ENCODE measurements at regions not wholly inside any gene's neighbourhood (a gene's known extent, or its start where the extent isn't known, plus 50 kb on each side); places are given as distances from the start of the nearest gene placed in this dataset.

- TF ChIP-seq CTCF (IDR thresholded peaks at IDR 0.05; ENCODE audit: borderline replicate concordance, extremely low read depth, low read length, poor library complexity, severe bottlenecking) (peak; percentile 42), EZH2 (IDR thresholded peaks at IDR 0.05; ENCODE audit: borderline replicate concordance, low read depth, low read length, severe bottlenecking) (no peak)
- H3K27me3 ChIP-seq (ENCODE audit: insufficient read depth, low read length, poor library complexity), result no peaks in the 10 kb centered on the region
- H4K20me1 ChIP-seq (ENCODE audit: insufficient read depth, low read length), result no peaks in the 10 kb centered on the region
- H3K79me2 ChIP-seq (ENCODE audit: insufficient read depth, low read length), result no peaks in the 10 kb centered on the region
- no peak overlapping the region for H3K4me3 ChIP-seq (ENCODE audit: low read depth in 1 of 2, low read length in 2 of 2)
- no peak overlapping the region for H3K27ac ChIP-seq (ENCODE audit: low read length)
- no peak overlapping the region for H3K4me2 ChIP-seq (ENCODE audit: insufficient read depth, low read length)
- H2AFZ ChIP-seq (ENCODE audit: low read depth, low read length), result no peak overlapping the region
- no peaks in the 10 kb centered on the region for H3K36me3 ChIP-seq (ENCODE audit: insufficient read depth, low read length)
- DNase-seq, result no peak
- no peaks in the 10 kb centered on the region for H3K9me3 ChIP-seq (ENCODE audit: insufficient read depth, low read length, severe bottlenecking)
- H3K9ac ChIP-seq (ENCODE audit: low read depth, low read length), result no peak overlapping the region
- ATAC-seq (ENCODE audit: insufficient read depth, low read depth), result no peak
- H3K4me1 ChIP-seq (ENCODE audit: insufficient read depth, low read length), result no peaks in the 10 kb centered on the region
Observed at GRCh38 chr2:209331291-209331844, 92.5 kb upstream of the MAP2 start.

GRCh38 chr2:209334188-209335017 is 89.4 kb upstream of the MAP2 start:
- no peaks in the 10 kb centered on the region for H3K9me3 ChIP-seq (ENCODE audit: insufficient read depth, low read length, severe bottlenecking)
- H4K20me1 ChIP-seq (ENCODE audit: insufficient read depth, low read length), result no peaks in the 10 kb centered on the region
- no peaks in the 10 kb centered on the region for H3K27me3 ChIP-seq (ENCODE audit: insufficient read depth, low read length, poor library complexity)
- H3K27ac ChIP-seq (ENCODE audit: low read length), result no peak overlapping the region
- no peak overlapping the region for H3K4me3 ChIP-seq (ENCODE audit: low read depth in 1 of 2, low read length in 2 of 2)
- no peaks in the 10 kb centered on the region for H3K36me3 ChIP-seq (ENCODE audit: insufficient read depth, low read length)
- TF ChIP-seq EZH2 (IDR thresholded peaks at IDR 0.05; ENCODE audit: borderline replicate concordance, low read depth, low read length, severe bottlenecking) (no peak), CTCF (IDR thresholded peaks at IDR 0.05; ENCODE audit: borderline replicate concordance, extremely low read depth, low read length, poor library complexity, severe bottlenecking) (peak; percentile 81)
- peak; percentile 64 for ATAC-seq (ENCODE audit: insufficient read depth, low read depth)
- no peak overlapping the region for H3K4me2 ChIP-seq (ENCODE audit: insufficient read depth, low read length)
- H2AFZ ChIP-seq (ENCODE audit: low read depth, low read length), result no peak overlapping the region
- no peaks in the 10 kb centered on the region for H3K4me1 ChIP-seq (ENCODE audit: insufficient read depth, low read length)
- peak; percentile 43 for DNase-seq
- no peak overlapping the region for H3K9ac ChIP-seq (ENCODE audit: low read depth, low read length)
- H3K79me2 ChIP-seq (ENCODE audit: insufficient read depth, low read length), result no peaks in the 10 kb centered on the region

GRCh38 chr2:209340522-209340921 is 83.3 kb upstream of the MAP2 start:
- Histone ChIP-seq H3K9ac (ENCODE audit: low read depth, low read length) (no peak overlapping the region), H3K4me1 (ENCODE audit: insufficient read depth, low read length) (no peaks in the 10 kb centered on the region), H2AFZ (ENCODE audit: low read depth, low read length) (no peak overlapping the region), H3K36me3 (ENCODE audit: insufficient read depth, low read length) (no peaks in the 10 kb centered on the region), H3K4me3 (ENCODE audit: low read depth in 1 of 2, low read length in 2 of 2) (no peak overlapping the region), H3K27me3 (ENCODE audit: insufficient read depth, low read length, poor library complexity) (no peaks in the 10 kb centered on the region), H3K9me3 (ENCODE audit: insufficient read depth, low read length, severe bottlenecking) (no peaks in the 10 kb centered on the region), H3K4me2 (ENCODE audit: insufficient read depth, low read length) (no peak overlapping the region), H4K20me1 (ENCODE audit: insufficient read depth, low read length) (no peaks in the 10 kb centered on the region), H3K79me2 (ENCODE audit: insufficient read depth, low read length) (no peaks in the 10 kb centered on the region), H3K27ac (ENCODE audit: low read length) (no peak overlapping the region)
- TF ChIP-seq CTCF (IDR thresholded peaks at IDR 0.05; ENCODE audit: borderline replicate concordance, extremely low read depth, low read length, poor library complexity, severe bottlenecking), result no peak
- TF ChIP-seq EZH2 (IDR thresholded peaks at IDR 0.05; ENCODE audit: borderline replicate concordance, low read depth, low read length, severe bottlenecking), result no peak
- ATAC-seq (ENCODE audit: insufficient read depth, low read depth) (no peak), DNase-seq (no peak)

Measured in DND-41 (cell line).